Nephron progenitor cell (in vitro differentiated cells): ENCODE measurements at regions not wholly inside any gene's neighbourhood (a gene's known extent, or its start where the extent isn't known, plus 50 kb on each side); places are given as distances from the start of the nearest gene placed in this dataset.

Source experiments
- DNase-seq: peaks from one replicate; pipeline ENCODE4 v3.0.0; 2021
- H3K27ac Mint-ChIP-seq: 2 replicates; pipeline ENCODE4 v1.8.0; 2021; ENCODE audit warnings: mild to moderate bottlenecking, moderate library complexity, mixed read lengths
- H3K27me3 Mint-ChIP-seq: 2 replicates; pipeline ENCODE4 v1.8.0; 2021; ENCODE audit warnings: mild to moderate bottlenecking, low read depth, mixed read lengths; ENCODE audit not compliant: poor library complexity
- H3K36me3 Mint-ChIP-seq: 2 replicates; pipeline ENCODE4 v1.8.0; 2021; ENCODE audit warnings: low read depth, mixed read lengths
- H3K4me1 Mint-ChIP-seq: 2 replicates; pipeline ENCODE4 v1.8.0; 2021; ENCODE audit warnings: mixed read lengths
- H3K4me3 Mint-ChIP-seq: 2 replicates; pipeline ENCODE4 v1.8.0; 2021; ENCODE audit warnings: mild to moderate bottlenecking, moderate library complexity, mixed read lengths
- H3K9me3 Mint-ChIP-seq: 2 replicates; pipeline ENCODE4 v1.8.0; 2021; ENCODE audit warnings: mild to moderate bottlenecking, moderate library complexity, mixed read lengths
- TF ChIP-seq, protein P1 (sequence below): fragments of 200-600 bp; sonication (generic); IDR thresholded peaks from 2 replicates; pipeline ENCODE4 v1.5.0; 2021; ENCODE audit warnings: antibody characterized with exemption

DNA sequence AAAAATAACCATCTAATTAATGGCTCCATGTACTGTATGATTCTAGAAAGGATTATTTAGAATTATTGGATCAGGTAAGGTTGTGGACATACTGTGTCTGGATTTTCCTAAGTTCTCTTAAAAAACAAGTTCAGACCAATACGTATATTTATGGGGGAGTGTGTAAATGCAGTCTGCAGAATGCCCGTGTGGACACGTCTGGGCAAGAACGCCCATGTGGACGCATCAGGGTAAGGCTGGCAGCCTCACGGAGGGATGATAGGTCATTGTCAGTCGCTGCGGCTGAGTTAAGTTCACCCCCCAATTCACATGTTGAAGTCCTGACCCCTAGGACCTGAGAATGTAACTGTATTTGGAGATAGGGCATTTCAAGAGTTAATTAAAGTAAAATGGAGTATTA lies 160.0 kb upstream of the SHH start:
- no peak for DNase-seq
- H3K27me3 Mint-ChIP-seq: peaks cover 27% of the 10 kb centered on the region
- peaks cover 17% of the 10 kb centered on the region for H3K4me1 Mint-ChIP-seq
- no peaks in the 10 kb centered on the region for H3K9me3 Mint-ChIP-seq
- H3K4me3 Mint-ChIP-seq: no peak overlapping the region
- H3K27ac Mint-ChIP-seq: peak overlapping the region; percentile 53
- H3K36me3 Mint-ChIP-seq: no peaks in the 10 kb centered on the region
- TF ChIP-seq, protein P1, sequence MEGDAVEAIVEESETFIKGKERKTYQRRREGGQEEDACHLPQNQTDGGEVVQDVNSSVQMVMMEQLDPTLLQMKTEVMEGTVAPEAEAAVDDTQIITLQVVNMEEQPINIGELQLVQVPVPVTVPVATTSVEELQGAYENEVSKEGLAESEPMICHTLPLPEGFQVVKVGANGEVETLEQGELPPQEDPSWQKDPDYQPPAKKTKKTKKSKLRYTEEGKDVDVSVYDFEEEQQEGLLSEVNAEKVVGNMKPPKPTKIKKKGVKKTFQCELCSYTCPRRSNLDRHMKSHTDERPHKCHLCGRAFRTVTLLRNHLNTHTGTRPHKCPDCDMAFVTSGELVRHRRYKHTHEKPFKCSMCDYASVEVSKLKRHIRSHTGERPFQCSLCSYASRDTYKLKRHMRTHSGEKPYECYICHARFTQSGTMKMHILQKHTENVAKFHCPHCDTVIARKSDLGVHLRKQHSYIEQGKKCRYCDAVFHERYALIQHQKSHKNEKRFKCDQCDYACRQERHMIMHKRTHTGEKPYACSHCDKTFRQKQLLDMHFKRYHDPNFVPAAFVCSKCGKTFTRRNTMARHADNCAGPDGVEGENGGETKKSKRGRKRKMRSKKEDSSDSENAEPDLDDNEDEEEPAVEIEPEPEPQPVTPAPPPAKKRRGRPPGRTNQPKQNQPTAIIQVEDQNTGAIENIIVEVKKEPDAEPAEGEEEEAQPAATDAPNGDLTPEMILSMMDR: no peak

GRCh38 chr7:155971180-155971770 lies 159.0 kb upstream of the SHH start:
- DNase-seq: no peak
- TF ChIP-seq, protein P1: no peak
- Mint-ChIP-seq H3K27me3 (peaks cover 28% of the 10 kb centered on the region), H3K9me3 (no peaks in the 10 kb centered on the region), H3K4me3 (no peak overlapping the region), H3K4me1 (peaks cover 17% of the 10 kb centered on the region), H3K36me3 (no peaks in the 10 kb centered on the region), H3K27ac (no peak overlapping the region)

DNA sequence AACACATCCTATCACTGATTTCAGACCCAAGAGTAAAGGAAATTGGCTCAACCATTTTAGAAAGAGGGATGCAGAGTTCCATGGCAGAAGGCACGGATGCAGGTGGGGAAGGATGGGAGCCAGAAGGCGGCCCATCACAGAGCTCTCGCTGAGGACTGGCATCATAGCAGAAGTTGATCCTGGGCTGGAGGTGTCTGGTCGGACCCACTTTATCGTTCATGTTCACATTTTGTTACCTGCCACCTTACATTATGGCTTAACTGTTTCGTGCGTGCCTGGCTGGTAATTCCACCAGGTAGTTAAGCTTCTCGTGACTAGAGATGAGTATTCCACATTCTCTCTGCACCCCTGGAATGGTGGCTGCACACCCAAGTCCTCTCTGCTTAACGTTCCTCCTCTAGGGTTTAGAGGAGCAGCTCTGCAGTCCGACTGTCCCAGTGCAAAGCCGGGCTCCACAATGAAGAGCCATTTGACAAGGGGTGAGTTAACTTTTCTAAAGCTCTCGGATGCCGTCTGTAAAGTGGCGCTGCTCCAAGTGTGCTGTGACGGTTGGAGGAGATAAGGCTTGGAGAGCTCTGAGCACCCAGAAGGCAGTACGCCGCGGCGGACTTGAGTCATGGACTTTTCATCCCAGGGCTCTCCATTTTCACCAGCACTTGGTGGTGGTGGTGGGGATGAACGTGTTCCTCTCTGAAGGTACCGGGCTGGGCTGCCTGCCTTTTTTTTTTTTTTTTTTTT lies 157.1 kb upstream of the SHH start:
- TF ChIP-seq, protein P1: no peak
- Mint-ChIP-seq H3K27ac (no peak overlapping the region), H3K9me3 (no peaks in the 10 kb centered on the region), H3K36me3 (no peaks in the 10 kb centered on the region), H3K4me1 (peaks cover 13% of the 10 kb centered on the region), H3K4me3 (no peak overlapping the region), H3K27me3 (peaks cover 27% of the 10 kb centered on the region)
- no peak for DNase-seq

DNA sequence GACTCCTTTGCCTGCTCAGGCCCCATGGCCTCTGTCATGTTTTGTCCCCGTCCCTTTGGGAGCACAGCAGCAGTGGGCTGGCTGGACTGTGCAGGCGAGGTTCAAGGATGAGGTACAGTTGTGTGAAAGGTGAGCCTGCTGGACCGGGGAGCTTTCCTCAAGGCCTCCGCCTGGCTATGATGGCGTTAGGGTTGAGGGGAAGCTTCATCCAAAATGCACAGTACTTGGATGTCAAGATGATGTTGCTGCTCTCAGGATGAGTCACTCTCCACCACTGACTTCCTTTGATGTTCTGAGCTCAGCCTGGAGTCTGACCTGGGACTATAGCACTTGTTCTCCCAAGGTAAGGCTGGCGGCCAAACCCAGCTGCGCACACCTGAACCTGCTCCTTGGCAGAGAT lies 152.7 kb upstream of the SHH start:
- DNase-seq: no peak
- H3K27me3 Mint-ChIP-seq: peaks cover 40% of the 10 kb centered on the region

GRCh38 chr7:155964543-155964942 lies 152.3 kb upstream of the SHH start:
- Mint-ChIP-seq H3K27ac (no peak overlapping the region), H3K4me3 (no peak overlapping the region)
- DNase-seq: no peak

More for the DNA sequence above, 152.7 kb upstream of the SHH start:
- Mint-ChIP-seq H3K4me3 (no peak overlapping the region), H3K36me3 (no peaks in the 10 kb centered on the region), H3K9me3 (no peaks in the 10 kb centered on the region), H3K4me1 (peaks cover 6% of the 10 kb centered on the region), H3K27ac (no peak overlapping the region)
- TF ChIP-seq, protein P1: no peak

More at GRCh38 chr7:155964543-155964942, 152.3 kb upstream of the SHH start:
- TF ChIP-seq, protein P1: no peak
- Mint-ChIP-seq H3K27me3 (peaks cover 41% of the 10 kb centered on the region), H3K36me3 (no peaks in the 10 kb centered on the region), H3K4me1 (peaks cover 6% of the 10 kb centered on the region), H3K9me3 (no peaks in the 10 kb centered on the region)
